ENCODE measurements at regions not wholly inside any gene's neighbourhood (a gene's known extent, or its start where the extent isn't known, plus 50 kb on each side); places are given as distances from the start of the nearest gene placed in this dataset.
A peak's percentile ranks its signal among the peaks of the same experiment; 100 is the strongest.

GRCh38 chr15:24879492-24879891 is 75.3 kb upstream of the SNRPN start:
- Mint-ChIP-seq H3K4me3 (no peak overlapping the region), H3K27ac (no peak overlapping the region), H3K27me3 (ENCODE audit: low read depth, poor library complexity) (no peaks in the 10 kb centered on the region), H3K4me1 (no peaks in the 10 kb centered on the region), H3K9me3 (peaks cover 68% of the 10 kb centered on the region), H3K36me3 (ENCODE audit: low read depth) (peaks cover 46% of the 10 kb centered on the region)
- no peak for TF ChIP-seq CTCF (IDR thresholded peaks at IDR 0.05)
- DNase-seq = no peak

- DNase-seq = no peak
- Mint-ChIP-seq H3K4me3 (no peak overlapping the region), H3K4me1 (no peaks in the 10 kb centered on the region), H3K27me3 (ENCODE audit: low read depth, poor library complexity) (no peaks in the 10 kb centered on the region), H3K27ac (no peak overlapping the region), H3K9me3 (peaks cover 63% of the 10 kb centered on the region), H3K36me3 (ENCODE audit: low read depth) (peaks cover 40% of the 10 kb centered on the region)
- TF ChIP-seq CTCF (IDR thresholded peaks at IDR 0.05) = no peak
These were observed 74.1 kb upstream of the SNRPN start for GRCh38 chr15:24880663-24881062.

- Mint-ChIP-seq H3K9me3 (peaks cover 46% of the 10 kb centered on the region), H3K36me3 (ENCODE audit: low read depth) (peaks cover 20% of the 10 kb centered on the region), H3K4me3 (no peak overlapping the region), H3K4me1 (no peaks in the 10 kb centered on the region), H3K27ac (no peak overlapping the region), H3K27me3 (ENCODE audit: low read depth, poor library complexity) (no peaks in the 10 kb centered on the region)
- no peak for DNase-seq
- no peak for TF ChIP-seq CTCF (IDR thresholded peaks at IDR 0.05)
These were observed 68.2 kb upstream of the SNRPN start for GRCh38 chr15:24886538-24886937.

GRCh38 chr15:24898715-24899272 is 56.0 kb upstream of the SNRPN start:
- Mint-ChIP-seq H3K27me3 (ENCODE audit: low read depth, poor library complexity) (no peaks in the 10 kb centered on the region), H3K4me1 (peaks cover 29% of the 10 kb centered on the region), H3K27ac (peak overlapping the region; percentile 38), H3K36me3 (ENCODE audit: low read depth) (peaks cover 25% of the 10 kb centered on the region), H3K4me3 (no peak overlapping the region), H3K9me3 (peaks cover 89% of the 10 kb centered on the region)
- no peak for DNase-seq
- TF ChIP-seq CTCF (IDR thresholded peaks at IDR 0.05) = no peak

GRCh38 chr15:24899367-24899766 is 55.4 kb upstream of the SNRPN start:
- Mint-ChIP-seq H3K9me3 (peaks cover 87% of the 10 kb centered on the region), H3K27me3 (ENCODE audit: low read depth, poor library complexity) (no peaks in the 10 kb centered on the region), H3K27ac (no peak overlapping the region), H3K4me1 (peaks cover 28% of the 10 kb centered on the region), H3K36me3 (ENCODE audit: low read depth) (peaks cover 25% of the 10 kb centered on the region), H3K4me3 (no peak overlapping the region)
- no peak for DNase-seq
- no peak for TF ChIP-seq CTCF (IDR thresholded peaks at IDR 0.05)

- DNase-seq = no peak
- Mint-ChIP-seq H3K36me3 (ENCODE audit: low read depth) (peaks cover 25% of the 10 kb centered on the region), H3K27ac (no peak overlapping the region), H3K4me1 (peaks cover 24% of the 10 kb centered on the region), H3K27me3 (ENCODE audit: low read depth, poor library complexity) (no peaks in the 10 kb centered on the region), H3K4me3 (no peak overlapping the region), H3K9me3 (peaks cover 83% of the 10 kb centered on the region)
- TF ChIP-seq CTCF (IDR thresholded peaks at IDR 0.05) = no peak
These were observed 55.0 kb upstream of the SNRPN start for GRCh38 chr15:24899795-24900194.

Measured in nephron progenitor cell (in vitro differentiated cells).